H1 (cell line): ENCODE measurements at regions not wholly inside any gene's neighbourhood (a gene's known extent, or its start where the extent isn't known, plus 50 kb on each side); places are given as distances from the start of the nearest gene placed in this dataset.

ENCODE experiments used
- CBX8 ChIP-seq: fragments of 300-800, 300-1000 bp; sonication (generic); IDR thresholded peaks from 2 replicates; pipeline ENCODE4 v1.7.1; 2016; ENCODE audit warnings: low read depth, low read length, borderline replicate concordance
- POLR2A ChIP-seq, 2 experiments: IDR thresholded peaks; 1 replicate in 1 of 2; 2 replicates in 1 of 2; pipeline ENCODE4 v1.6.1; 2011; ENCODE audit warnings: low read depth in 2 of 2, low read length in 2 of 2, mild to moderate bottlenecking in 2 of 2; ENCODE audit errors: control extremely low read depth in 1 of 2
- RNF2 ChIP-seq: fragments of 200-900, 300-1000 bp; sonication (generic); IDR thresholded peaks from 2 replicates; pipeline ENCODE4 v1.7.1; 2016; ENCODE audit warnings: borderline replicate concordance, low read depth, mild to moderate bottlenecking, antibody characterized with exemption, low read length; ENCODE audit not compliant: poor library complexity, severe bottlenecking; ENCODE audit errors: missing control alignments
- SAP30 ChIP-seq: fragments of 300-600 bp; sonication (generic); IDR thresholded peaks from 2 replicates; pipeline ENCODE4 v1.7.1; 2012; ENCODE audit warnings: low read length, moderate library complexity, mild to moderate bottlenecking, inconsistent platforms; ENCODE audit not compliant: insufficient read depth, insufficient replicate concordance
- SUZ12 ChIP-seq: fragments of 200-600 bp; sonication (generic); IDR thresholded peaks from 2 replicates; pipeline ENCODE4 v1.6.1; 2012; ENCODE audit warnings: mild to moderate bottlenecking, inconsistent platforms, low read length, moderate library complexity, mixed read lengths

- TF ChIP-seq POLR2A (IDR thresholded peaks at IDR 0.05; ENCODE audit: control extremely low read depth in 1 of 2, low read depth in 2 of 2, low read length in 2 of 2) (no peak), CBX8 (no peak), RNF2 (no peak), SUZ12 (no peak), SAP30 (no peak)
Observed at GRCh38 chr10:131391936-131392335, 80.4 kb upstream of the TCERG1L start (continued).
